DLD1 (cell line): ENCODE measurements at regions not wholly inside any gene's neighbourhood (a gene's known extent, or its start where the extent isn't known, plus 50 kb on each side); places are given as distances from the start of the nearest gene placed in this dataset.

ENCODE experiments used
- in situ Hi-C: cut with HindIII; loops from 2 replicates; pipeline ENCODE4 v1.10.0; 2017; ENCODE audit warnings: low sequenced_read_pairs

DNA sequence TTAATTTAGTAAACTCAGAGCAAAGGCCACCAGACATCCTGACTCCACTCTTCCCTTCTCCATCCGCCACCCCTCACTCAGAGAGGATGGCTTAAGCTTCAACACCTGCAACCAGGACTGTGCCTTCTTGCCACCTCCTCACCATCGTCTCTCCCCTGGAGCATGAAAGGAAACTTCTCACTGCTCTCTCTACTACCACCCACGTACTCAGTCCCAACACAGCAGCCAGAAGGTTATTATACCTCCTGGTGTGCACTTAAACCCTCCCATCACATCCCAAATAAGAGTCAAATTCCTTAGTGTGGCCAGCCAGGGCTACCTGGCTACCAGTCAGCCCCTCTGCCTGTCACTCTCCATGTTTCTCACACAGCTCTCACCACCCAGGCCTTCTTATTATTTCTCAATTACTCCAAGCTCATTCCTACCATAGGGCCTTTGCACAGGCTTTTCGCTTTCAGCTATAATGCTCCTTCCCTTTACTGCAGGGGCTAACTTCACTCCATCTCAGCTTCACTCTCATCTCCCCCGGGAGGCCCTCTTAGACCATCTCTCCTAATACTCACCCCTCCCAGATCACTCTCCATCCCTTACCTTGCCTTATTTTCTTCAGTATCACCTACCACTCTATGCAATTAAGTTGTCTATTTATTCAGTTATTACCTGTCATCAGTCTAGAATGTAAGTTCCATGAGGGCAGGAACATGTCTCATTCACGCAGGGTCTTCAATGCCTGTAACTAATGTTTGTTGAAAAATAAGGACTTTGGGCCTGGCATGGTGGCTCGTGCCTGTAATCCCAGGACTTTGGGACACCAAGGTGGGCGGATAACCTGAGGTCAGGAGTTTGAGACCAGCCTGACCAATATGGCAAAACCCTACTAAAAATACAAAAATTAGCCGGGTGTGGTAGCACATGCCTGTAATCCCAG, 137.5 kb downstream of the TOMM20 start:
- in situ Hi-C loops, result no loop called here

DNA sequence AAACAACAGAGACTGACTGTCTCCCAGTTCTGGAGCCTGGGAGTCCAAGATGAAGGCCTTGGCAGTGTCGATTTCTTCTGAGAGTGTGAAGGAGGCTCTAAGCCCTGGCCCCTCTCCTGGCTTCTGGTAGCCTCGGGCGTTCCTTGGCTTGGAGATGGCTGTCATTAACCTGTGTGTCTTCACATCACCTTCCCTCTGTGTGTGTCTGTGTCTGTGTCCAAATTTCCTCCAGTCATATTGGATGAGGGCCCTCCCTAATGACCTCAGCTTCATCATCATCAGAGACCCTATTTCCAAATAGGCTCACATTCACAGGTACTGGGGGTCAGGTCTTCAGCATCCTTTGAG, 138.3 kb downstream of the TOMM20 start:
- in situ Hi-C loops, result no loop called here

DNA sequence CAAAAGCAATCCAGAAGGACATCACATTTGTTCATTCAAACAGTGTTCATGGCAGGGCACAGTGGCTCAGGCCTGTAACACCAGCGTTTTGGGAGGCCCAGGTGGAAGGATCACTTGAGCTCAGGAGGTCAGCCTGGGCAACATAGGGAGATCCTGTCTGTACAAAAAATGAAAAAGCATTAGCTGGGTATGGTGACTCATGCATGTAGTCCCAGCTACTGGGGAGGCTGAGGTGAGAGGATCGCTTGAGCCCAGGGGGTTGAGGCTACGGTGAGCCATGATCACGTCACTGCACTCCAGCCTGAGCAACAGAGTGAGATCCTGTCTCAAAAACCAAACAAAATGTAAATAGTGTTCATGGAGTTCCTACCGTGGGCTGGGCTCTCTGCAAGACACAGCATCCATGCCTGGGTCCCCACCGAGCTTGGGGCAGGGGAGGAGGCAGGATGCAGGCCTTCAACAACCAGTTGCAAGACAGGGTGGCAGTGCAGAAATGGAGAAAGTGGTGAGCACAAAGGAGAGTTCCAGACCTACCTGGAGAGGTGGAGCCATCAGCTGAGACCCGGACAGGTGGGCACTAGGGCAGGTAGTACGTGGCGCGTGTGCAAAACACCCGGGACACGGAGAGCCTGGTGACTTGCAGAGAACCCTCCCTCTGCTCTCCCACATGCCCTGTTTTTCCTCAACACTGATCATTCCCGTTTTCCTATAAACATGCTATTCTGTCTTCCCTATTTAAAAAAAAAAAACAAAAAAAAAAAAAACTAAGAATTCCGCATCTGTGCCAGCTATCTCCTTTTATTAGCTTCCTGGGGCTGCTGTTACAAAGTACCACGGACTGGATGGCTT, 138.9 kb downstream of the TOMM20 start:
- in situ Hi-C loops, result no loop called here

DNA sequence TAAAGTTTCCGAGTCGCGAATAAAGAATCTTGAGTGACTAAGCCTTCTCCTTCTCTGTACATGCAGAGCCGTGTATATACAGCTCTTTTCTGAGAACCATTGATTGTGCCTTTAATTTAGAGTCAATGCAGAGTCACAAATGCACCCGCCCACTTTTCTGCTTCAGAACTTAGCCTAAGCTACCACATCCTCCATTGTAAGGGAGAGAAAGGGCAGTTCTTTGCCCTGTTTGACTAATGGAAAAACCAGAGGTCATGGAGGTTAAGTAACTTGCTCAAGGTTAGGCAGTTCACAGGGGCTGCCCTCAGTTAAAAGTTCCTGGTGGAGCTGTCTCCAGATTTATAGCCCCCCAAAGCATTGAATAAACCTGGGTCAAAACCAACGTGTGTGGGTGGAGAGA, 139.6 kb downstream of the TOMM20 start:
- in situ Hi-C loops, result no loop called here

DNA sequence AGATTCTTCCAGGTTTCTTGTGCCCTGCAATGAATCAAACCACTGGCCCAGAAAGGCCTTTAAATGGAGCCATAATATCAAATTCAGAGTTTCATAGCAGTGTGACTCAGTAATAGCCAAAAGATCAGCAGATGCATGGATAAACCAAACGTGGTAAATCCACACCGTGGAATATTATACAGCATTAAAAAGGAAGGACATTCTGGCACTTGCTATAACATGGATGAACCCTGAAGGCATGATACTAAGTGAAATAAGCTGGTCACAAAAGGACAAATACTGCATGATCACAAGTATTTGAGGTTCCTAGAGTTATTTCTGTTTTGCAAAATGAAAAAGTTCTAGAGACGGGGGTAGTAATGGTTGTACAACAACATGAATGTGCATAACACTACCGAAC, 140.1 kb downstream of the TOMM20 start:
- in situ Hi-C loops, result no loop called here

DNA sequence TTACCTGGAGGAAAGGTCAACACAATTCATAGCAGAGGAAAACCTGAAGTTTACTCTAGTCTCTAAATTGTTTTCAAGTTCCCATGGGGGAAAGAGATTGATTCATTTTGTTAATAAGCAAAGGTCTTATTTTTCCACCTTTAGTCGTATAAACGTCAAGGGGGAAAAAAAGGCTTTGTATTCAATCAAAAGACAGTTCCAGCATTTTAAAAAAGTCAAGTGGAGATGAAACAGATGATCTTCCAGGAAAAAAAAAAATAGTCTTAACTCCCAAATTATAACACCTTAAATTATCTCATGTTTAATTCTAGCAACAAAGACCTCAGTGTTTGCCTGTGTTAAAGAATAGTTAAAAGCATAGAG, 140.5 kb downstream of the TOMM20 start:
- in situ Hi-C loops, result no loop called here

DNA sequence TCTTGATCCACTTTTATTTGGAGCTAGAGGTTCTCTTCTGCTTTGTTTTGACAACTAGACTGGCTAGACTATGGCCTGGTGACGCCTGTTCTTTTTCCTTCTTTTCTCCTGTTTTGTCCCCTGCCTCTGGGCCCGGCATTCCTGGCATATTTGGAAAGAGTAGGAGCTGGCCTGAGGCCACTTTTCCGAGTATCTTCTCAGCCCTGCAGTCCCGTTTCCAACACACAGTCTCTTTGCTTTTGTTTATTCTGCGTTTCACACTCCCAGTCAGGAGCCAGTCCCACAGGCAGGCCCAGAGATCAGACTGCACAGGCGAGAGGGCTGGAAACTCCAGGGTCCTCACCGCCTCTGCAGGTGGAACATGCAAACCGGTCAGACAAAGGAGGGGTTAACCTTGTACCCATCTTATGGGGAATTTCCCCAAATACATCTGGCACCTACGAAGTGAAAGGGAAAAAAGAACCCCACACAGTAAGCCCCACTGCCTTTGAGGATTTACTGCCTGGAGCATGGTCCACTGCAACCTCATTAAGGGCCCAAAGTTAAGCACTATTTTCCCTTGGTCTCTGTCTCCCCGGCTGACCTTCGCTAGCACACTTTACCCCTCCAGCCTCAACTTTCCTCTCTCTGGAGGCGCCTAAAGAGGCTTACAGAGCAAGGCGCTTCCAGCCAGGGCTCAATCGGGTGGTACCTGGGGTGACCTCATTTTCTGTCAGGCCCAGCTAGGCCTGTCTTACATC, 141.1 kb downstream of the TOMM20 start:
- in situ Hi-C loops, result no loop called here

DNA sequence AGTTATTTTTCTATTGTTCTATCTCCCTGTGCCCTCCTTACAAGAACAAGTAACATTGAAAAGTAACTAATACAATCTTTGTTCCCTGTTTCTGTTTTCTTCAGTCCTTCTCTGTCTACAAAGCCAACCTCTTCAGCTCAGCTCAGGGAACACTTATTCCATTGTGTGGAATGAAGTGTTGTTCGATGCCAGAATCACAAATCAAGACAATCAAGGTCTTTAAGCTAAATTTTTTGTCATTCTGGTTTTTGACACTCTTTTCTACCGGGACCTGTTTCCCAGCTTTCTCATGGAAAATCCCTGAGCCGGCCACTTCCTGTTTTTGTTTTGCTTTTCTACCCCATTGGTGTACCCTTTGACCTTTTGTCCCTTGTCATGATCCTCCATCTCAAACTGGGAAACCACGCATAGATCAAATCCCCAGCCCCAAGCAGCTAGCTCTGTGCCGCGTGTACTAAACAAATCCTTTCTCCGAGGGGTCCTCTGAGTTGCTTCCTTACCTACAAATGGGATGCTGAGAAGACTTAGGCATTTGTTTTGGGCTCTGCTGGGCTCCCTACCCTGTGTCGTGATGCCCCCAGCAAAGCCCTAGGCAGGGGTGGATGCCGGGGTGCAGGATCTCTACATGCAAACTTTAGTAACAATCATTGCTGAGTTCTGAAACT, 141.8 kb downstream of the TOMM20 start:
- in situ Hi-C loops, result no loop called here

DNA sequence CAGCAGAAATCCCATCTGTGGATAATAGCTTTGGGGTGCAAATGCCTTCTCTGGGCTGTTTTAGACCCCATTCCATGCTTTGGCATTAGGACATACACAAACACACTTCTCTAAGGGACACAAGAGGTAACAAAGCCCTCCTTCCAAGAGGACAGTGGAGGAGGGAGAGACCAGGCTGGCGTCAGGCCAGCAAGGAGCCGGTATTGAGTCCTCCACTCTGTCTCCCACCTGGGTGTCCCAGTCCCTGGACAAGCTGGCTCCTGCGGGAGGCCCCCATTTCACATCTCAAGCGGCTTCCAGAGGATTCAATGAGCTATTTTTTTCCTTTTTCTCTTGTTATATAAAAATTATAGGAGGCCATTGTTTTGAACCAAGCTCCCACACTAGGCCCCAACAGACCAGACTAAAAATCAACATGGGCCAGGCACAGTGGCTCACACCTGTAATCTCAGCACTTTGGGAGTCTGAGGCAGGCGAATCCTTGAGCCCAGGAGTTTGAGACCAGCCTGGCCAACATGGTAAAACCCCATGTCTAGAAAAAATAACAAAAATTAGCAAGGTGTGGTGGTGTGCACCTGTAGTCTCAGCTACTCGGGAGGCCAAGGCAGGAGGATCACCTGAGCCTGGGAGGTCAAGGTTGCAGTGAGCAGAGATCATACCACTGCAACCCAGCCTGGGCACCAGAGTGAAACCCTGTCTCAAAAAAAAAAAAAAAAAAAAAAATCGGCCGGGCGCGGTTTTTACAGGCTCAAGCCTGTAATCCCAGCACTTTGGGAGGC, 142.9 kb downstream of the TOMM20 start:
- in situ Hi-C loops, result no loop called here

DNA sequence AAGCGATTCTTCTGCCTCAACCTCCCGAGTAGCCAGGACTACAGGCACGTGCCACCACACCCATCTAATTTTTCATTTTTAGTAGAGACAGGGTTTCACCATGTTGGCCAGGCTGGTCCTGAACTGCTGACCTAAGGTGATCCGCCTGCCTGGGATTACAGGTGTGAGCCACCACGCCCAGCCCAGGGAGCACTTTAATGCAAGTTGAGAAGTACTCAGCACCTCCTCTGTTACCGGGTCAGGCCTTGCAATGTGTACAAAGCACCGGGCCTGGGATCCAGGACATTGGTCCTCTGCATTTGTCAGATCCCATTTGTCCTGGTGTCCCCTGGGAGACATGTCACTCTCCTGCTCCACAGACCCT, 143.6 kb downstream of the TOMM20 start:
- in situ Hi-C loops, result no loop called here

DNA sequence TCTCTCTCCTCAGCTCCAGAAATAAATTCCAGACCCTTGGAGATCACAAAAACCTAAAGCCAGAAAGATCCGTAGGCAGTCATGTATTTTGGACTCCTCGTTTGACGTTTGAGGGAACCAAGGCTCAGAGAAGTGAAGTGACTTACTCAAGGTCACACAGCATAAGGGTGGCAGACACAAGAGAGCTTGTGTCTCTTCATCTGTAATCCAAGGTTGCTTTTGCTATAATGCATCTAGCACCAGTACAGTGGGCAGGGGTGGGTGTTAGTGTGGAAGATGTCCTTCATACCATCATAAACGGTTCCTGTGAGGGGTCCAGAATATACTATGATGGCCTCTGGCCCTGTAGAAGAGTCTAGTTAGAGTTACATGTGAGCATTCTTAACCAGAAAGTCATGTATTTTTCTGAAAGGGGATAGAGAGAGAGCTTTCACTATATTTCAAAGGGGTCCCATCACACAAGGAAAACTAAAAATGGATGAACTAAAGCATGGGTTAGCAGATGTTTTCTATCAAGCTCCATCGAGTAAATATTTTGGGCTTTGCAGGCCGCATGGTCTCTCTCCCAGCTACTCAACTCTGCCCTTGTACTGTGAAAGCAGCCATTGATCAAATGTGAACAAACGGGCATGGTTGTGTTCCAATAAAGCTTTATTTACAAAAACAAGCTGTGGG, 144.9 kb downstream of the TOMM20 start:
- in situ Hi-C loops, result no loop called here

DNA sequence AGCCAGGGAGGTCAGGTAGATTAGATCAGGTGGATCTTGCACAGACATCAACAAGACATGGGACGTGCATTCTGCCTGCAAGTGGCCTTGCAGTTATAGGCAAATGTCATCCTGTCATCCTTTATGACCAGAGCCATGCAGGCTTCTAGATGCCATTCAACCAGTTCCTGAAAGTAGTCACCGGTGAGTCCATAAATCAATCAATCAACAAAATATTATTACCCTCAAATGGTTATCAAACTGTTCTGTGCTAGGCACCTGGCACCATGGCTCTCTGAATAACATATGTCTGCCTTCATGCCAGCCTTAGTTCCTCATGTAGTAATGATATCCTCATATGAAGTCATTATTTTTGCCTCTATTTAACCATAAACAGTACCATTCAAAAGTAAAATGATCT, 146.9 kb downstream of the TOMM20 start:
- in situ Hi-C loops, result no loop called here

DNA sequence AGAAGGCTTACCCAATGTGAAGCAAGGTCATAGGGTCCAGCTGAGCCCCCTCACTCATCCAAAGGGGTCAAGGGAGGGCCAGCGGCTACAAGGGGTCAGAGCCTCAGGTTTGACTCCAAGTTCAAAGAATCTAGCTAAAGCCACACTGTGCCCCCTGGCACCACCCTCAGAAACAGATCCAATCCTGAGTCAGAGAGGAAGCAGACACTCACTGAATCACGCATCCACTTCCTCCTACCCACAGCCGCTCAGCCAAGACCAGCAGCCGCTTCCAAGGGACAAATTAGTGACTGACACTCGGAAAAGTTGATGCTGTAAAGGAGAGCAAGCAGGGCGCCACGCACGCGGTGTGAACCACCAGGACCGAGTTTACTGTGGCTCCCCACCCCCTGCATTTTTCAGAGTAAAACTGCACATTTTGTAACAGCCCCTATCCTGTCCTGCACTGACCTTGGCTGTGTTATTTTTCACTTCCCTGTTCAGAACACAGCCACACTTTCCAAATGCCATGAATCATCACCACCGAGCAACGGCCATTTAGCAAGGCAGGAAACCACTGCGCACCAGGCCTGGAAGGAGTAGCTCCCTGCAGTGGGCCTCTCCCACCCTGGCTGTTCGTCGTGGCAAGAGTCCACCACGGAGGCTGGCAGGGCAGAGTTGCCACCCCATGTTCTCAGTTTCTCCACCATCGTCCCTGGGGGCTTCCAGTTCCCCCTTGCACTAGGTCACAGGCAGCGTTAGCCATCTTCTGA, 147.8 kb downstream of the TOMM20 start:
- in situ Hi-C loops, result no loop called here

DNA sequence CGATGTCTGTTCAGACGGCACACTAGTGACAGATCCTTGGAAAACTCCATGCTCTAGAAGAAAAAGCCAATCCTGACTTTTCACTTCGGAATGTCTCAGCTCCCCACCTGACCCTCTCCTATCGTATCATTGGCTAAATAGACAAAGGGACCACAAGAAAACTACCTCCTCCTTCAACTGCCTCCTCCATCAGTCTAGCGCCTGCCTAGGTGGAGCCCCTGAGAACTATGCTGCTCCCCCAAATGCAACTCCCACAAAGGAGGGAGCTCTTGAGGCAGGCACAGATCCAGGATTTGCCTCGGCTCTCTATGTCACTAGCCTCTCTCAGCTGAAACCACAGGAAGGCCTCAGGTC, 148.4 kb downstream of the TOMM20 start:
- in situ Hi-C loops, result no loop called here

DNA sequence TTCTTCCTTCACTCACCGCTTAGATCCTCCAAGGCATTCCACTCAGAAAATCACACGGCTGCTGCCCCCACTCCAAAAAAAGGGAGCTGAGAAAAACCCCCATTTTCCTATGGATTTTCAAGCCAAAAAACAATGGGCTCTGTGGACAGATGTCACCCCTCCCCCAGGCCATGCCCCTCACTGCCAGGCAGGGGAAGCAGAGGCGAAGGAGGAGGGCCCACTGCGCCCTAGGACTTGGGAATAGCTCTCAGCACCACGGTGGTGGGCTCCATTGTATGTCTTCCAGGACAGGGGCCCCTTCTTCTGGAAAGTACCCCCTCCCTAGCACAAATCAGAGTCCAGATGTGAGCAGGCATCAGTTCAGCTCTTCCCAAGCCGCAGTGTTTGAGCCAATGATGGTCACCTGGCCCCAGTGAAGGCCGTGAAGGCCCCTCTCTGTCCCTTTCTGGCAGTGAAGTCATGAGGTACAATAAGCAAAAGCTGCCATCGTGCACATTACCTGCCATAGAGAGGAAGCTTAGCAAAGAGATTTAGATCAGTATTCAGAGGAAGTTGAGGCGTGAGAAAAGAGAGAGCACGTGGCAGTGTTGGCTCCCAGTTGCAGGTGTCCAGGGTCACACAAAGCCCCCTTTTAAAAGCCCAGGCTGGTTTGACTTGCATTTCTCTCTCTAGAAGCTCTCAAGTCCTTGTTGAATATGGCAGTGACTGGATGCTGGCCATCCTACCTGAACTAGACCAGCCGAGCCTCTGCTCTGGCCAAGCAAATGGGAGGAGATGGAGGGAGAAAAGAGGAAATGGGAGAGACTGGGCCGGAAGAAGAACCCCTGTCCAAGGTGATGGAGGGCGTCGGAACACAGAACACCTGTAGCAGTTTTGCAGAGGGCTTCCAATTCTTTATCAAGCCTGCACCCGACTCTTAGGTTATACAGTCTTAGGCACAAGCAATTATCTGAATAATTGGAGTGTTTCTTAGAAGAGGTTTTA, 149.0 kb downstream of the TOMM20 start:
- in situ Hi-C loops, result loop anchor here (10.0 kb wide), 1 partner anchor 145 kb away; no protein-coding TSS in a partner anchor

DNA sequence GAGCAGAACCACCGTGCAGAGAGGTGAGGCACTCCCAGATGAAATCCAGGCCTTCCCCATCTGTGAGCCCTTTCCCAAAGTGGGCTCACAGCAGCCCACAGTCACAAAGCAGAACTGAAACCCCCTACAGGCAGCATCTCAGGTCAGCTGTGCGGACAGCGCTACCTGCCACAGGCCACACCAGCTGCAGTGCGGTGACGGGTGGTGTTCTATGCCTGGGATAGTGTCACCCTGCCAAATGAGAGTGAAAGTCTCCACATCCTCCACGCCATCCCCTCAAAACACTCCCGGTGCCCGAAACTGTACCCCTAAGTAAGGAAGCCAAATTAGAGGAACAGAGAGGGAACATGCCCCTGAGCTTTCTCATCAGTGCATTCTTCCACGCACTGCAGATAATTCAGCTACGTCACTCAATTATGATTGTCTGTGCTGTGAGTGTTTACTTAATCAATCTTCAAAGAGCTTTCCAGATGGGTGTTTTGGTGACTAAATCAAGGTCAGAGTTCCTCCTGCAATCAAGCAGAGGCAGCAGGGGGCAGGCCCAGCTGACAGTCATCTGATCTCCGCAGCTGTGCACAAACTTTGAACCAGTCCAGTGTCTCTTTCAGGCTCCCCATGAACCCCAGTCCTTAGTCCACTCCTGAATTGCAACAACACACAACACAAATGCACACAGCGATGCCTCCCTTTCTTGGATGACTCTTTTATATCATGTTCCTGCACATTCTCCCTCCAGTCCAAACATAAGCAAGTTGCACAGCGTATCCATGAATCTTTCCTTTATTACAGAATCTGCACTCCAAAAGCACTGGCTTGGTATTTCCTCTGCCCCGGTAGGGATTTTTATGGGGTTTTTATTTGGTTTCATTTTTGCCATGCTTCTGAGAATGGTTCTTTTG, 150.0 kb downstream of the TOMM20 start:
- in situ Hi-C loops, result loop anchor here (10.0 kb wide), 1 partner anchor 144 kb away; no protein-coding TSS in a partner anchor
